Panc1 (cell line): ENCODE measurements at regions not wholly inside any gene's neighbourhood (a gene's known extent, or its start where the extent isn't known, plus 50 kb on each side); places are given as distances from the start of the nearest gene placed in this dataset. TPM values are rescaled to one million over a fixed set of nuclear protein-coding genes. Genes with fewer than 3 reads are reported as not detected.

ENCODE experiments used
- ATAC-seq: fragments of 200-7000 bp; cut with Tn5 transposase; 2 replicates; pipeline ENCODE4 v1.9.1; 2020; ENCODE audit warnings: mild to moderate bottlenecking, moderate library complexity
- BruUV-seq: library from RNA; stranded (reverse); fragments of 400-500 nt; replicated peaks from 2 replicates; lab custom pipeline; 2021; lab: Mats Ljungman, UMichigan
- CTCF ChIA-PET: fragments of 300-600 bp; sonication (Branson Sonifier 250); formaldehyde crosslinking; loops from one replicate; lab custom pipeline; 2022; ENCODE audit warnings: antibody characterized with exemption; lab: Charles Lee
- POLR2A ChIA-PET: fragments of 300-600 bp; sonication (Branson Sonifier 250); formaldehyde crosslinking; loops from one replicate; lab custom pipeline; 2022; ENCODE audit warnings: antibody characterized with exemption; lab: Charles Lee
- DNase-seq: peaks from one replicate; pipeline ENCODE4 v3.0.0-alpha.2; 2010; ENCODE audit warnings: low read depth, low spot score
- H3K27ac ChIP-seq: 2 replicates; pipeline ENCODE4 v1.5.1; 2011; ENCODE audit warnings: mild to moderate bottlenecking, low read length, inconsistent platforms
- H3K27me3 ChIP-seq: fragments of 200-500 bp; sonication (Bioruptor generic); 2 replicates; pipeline ENCODE4 v1.6.0; 2014; ENCODE audit warnings: low read length, inconsistent platforms; ENCODE audit not compliant: control insufficient read depth, insufficient read depth
- H3K36me3 ChIP-seq: fragments of 200-500 bp; sonication (Bioruptor generic); 2 replicates; pipeline ENCODE4 v1.5.1; 2014; ENCODE audit warnings: inconsistent platforms, mild to moderate bottlenecking, low read length, moderate library complexity; ENCODE audit not compliant: control insufficient read depth, insufficient read depth
- H3K4me1 ChIP-seq: 2 replicates; pipeline ENCODE4 v1.5.1; 2011; ENCODE audit warnings: inconsistent platforms, mild to moderate bottlenecking, low read length, moderate library complexity; ENCODE audit not compliant: control insufficient read depth, insufficient read depth
- H3K4me3 ChIP-seq, 2 experiments: 2 replicates each; pipeline ENCODE4 v1.5.1; 2011 to 2012; ENCODE audit warnings: low read depth in 2 of 2, low read length in 2 of 2, mild to moderate bottlenecking in 2 of 2, inconsistent platforms in 1 of 2, moderate library complexity in 1 of 2
- H3K9me3 ChIP-seq: fragments of 200-500 bp; sonication (Bioruptor generic); 2 replicates; pipeline ENCODE4 v1.5.1; 2014; ENCODE audit warnings: low read depth, mild to moderate bottlenecking, inconsistent platforms, low read length, moderate library complexity; ENCODE audit not compliant: control insufficient read depth, insufficient read depth
- POLR2AphosphoS5 ChIP-seq: IDR thresholded peaks from 2 replicates; pipeline ENCODE4 v1.6.1; 2012; ENCODE audit warnings: mild to moderate bottlenecking, low read depth, low read length, moderate library complexity
- REST ChIP-seq, 2 experiments: IDR thresholded peaks; 2 replicates each; pipeline ENCODE4 v1.6.1; 2011 to 2012; ENCODE audit warnings: low read depth in 2 of 2, control low read depth in 1 of 2, low read length in 1 of 2, mild to moderate bottlenecking in 1 of 2, moderate library complexity in 1 of 2; ENCODE audit not compliant: insufficient read depth in 1 of 2
- SIN3A ChIP-seq: IDR thresholded peaks from 2 replicates; pipeline ENCODE4 v1.6.1; 2012; ENCODE audit warnings: low read depth, mild to moderate bottlenecking, low read length, moderate library complexity, borderline replicate concordance; ENCODE audit not compliant: insufficient read depth
- TCF7L2 ChIP-seq: IDR thresholded peaks from 2 replicates; pipeline ENCODE4 v1.6.1; 2011; ENCODE audit warnings: mild to moderate bottlenecking, low read depth, low read length, inconsistent platforms
- in situ Hi-C: cut with HindIII; loops from 2 replicates; pipeline ENCODE4 v1.10.0; 2016; ENCODE audit warnings: low sequenced_read_pairs, low pct_unique_long_range_greater_than_20kb
- intact Hi-C: fragments of 100-400 bp; cut with micrococcal nuclease; formaldehyde crosslinking; loops from one replicate; pipeline ENCODE4 v1.10.0; 2022; ENCODE audit not compliant: unreplicated experiment
- microRNA-seq: library from miRNA; unstranded; fragments of <30 nt; microRNA quantifications from one replicate; pipeline ENCODE4 v1.1.0, GENCODE V29; 2020; ENCODE audit not compliant: unreplicated experiment
- TF ChIP-seq, protein P1 (sequence below): fragments of 450-650 bp; IDR thresholded peaks from 2 replicates; pipeline ENCODE4 v1.5.1; 2017; ENCODE audit warnings: mild to moderate bottlenecking

GRCh38 chr2:33652830-33653229, 53.7 kb upstream of the FAM98A start:
- POLR2A ChIA-PET = no interaction called here
- Histone ChIP-seq H3K36me3 (no peaks in the 10 kb centered on the region), H3K4me3 (no peak overlapping the region), H3K27me3 (no peaks in the 10 kb centered on the region), H3K4me1 (no peaks in the 10 kb centered on the region), H3K27ac (no peak overlapping the region), H3K9me3 (no peaks in the 10 kb centered on the region)
- no TSS peak for BruUV-seq
- intact Hi-C loops = no loop called here
- TF ChIP-seq, protein P1, sequence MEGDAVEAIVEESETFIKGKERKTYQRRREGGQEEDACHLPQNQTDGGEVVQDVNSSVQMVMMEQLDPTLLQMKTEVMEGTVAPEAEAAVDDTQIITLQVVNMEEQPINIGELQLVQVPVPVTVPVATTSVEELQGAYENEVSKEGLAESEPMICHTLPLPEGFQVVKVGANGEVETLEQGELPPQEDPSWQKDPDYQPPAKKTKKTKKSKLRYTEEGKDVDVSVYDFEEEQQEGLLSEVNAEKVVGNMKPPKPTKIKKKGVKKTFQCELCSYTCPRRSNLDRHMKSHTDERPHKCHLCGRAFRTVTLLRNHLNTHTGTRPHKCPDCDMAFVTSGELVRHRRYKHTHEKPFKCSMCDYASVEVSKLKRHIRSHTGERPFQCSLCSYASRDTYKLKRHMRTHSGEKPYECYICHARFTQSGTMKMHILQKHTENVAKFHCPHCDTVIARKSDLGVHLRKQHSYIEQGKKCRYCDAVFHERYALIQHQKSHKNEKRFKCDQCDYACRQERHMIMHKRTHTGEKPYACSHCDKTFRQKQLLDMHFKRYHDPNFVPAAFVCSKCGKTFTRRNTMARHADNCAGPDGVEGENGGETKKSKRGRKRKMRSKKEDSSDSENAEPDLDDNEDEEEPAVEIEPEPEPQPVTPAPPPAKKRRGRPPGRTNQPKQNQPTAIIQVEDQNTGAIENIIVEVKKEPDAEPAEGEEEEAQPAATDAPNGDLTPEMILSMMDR = no peak
- no peak for TF ChIP-seq POLR2AphosphoS5
- no peak for TF ChIP-seq SIN3A
- no peak for TF ChIP-seq REST (IDR thresholded peaks at IDR 0.05; ENCODE audit: insufficient read depth in 1 of 2, low read depth in 2 of 2, low read length in 1 of 2)
- TF ChIP-seq TCF7L2 = no peak
- in situ Hi-C loops = no loop called here
- CTCF ChIA-PET = no interaction called here
- DNase-seq (no peak), ATAC-seq (no peak)

GRCh38 chr2:33650171-33650570, 51.1 kb upstream of the FAM98A start:
- Histone ChIP-seq H3K4me1 (no peaks in the 10 kb centered on the region), H3K9me3 (no peaks in the 10 kb centered on the region), H3K36me3 (no peaks in the 10 kb centered on the region), H3K27ac (no peak overlapping the region), H3K27me3 (no peaks in the 10 kb centered on the region), H3K4me3 (no peak overlapping the region)
- intact Hi-C loops = no loop called here
- ATAC-seq (no peak), DNase-seq (no peak)
- ChIA-PET CTCF (no interaction called here), POLR2A (no interaction called here)
- in situ Hi-C loops = no loop called here
- TF ChIP-seq, protein P1 = no peak
- TF ChIP-seq POLR2AphosphoS5 (no peak), SIN3A (no peak), REST (IDR thresholded peaks at IDR 0.05; ENCODE audit: insufficient read depth in 1 of 2, low read depth in 2 of 2, low read length in 1 of 2) (no peak), TCF7L2 (no peak)
- BruUV-seq = no TSS peak

Small RNAs in the stretch of these regions (microRNA-seq; reads per million reads assigned to microRNA genes)
- not detected for gene MIR548AD
